H1 (cell line): ENCODE measurements at regions not wholly inside any gene's neighbourhood (a gene's known extent, or its start where the extent isn't known, plus 50 kb on each side); places are given as distances from the start of the nearest gene placed in this dataset.

Experiments used
- CTCF ChIA-PET: fragments of 300-600 bp; sonication (Branson Sonifier 250); formaldehyde crosslinking; loops from one replicate; lab custom pipeline; 2021; ENCODE audit not compliant: partially characterized antibody; lab: Charles Lee
- POLR2A ChIA-PET: fragments of 300-600 bp; sonication (Branson Sonifier 250); formaldehyde crosslinking; loops from one replicate; lab custom pipeline; 2021; ENCODE audit warnings: inconsistent platforms; ENCODE audit not compliant: partially characterized antibody; lab: Charles Lee
- DNase-seq, 2 experiments: peaks; one replicate each; pipeline versions ENCODE4 v3.0.0 to v3.0.0-alpha.2; 2010 to 2022; ENCODE audit warnings: low spot score in 2 of 2, low read depth in 1 of 2, mixed read lengths in 1 of 2
- FAIRE-seq: peaks from 2 replicates; lab custom pipeline; 2011; peaks lifted over from hg19 to GRCh38; lab: Jason Lieb, UNC
- H2AFZ ChIP-seq: 2 replicates; pipeline ENCODE4 v1.8.1; 2012; ENCODE audit warnings: low read length, inconsistent platforms
- H2AK5ac ChIP-seq: 2 replicates; pipeline ENCODE4 v1.6.1; 2013; ENCODE audit warnings: low read depth, low read length
- H2BK120ac ChIP-seq: replicated peaks from 2 replicates; pipeline ENCODE3; 2013; ENCODE audit warnings: low read depth, low read length, inconsistent platforms
- H2BK12ac ChIP-seq: 2 replicates; pipeline ENCODE4 v1.6.1; 2013; ENCODE audit warnings: low read depth, low read length
- H2BK15ac ChIP-seq: 2 replicates; pipeline ENCODE4 v1.6.1; 2013; ENCODE audit warnings: low read length
- H2BK20ac ChIP-seq: 2 replicates; pipeline ENCODE4 v1.6.1; 2013; ENCODE audit warnings: low read length
- H2BK5ac ChIP-seq: 2 replicates; pipeline ENCODE4 v1.6.1; 2013; ENCODE audit warnings: low read depth, low read length
- H3K14ac ChIP-seq: 2 replicates; pipeline ENCODE4 v1.6.1; 2013; ENCODE audit warnings: inconsistent platforms; ENCODE audit not compliant: insufficient read length
- H3K18ac ChIP-seq: 2 replicates; pipeline ENCODE4 v1.6.1; 2013; ENCODE audit warnings: low read length; ENCODE audit errors: extremely low read depth
- H3K23ac ChIP-seq: 2 replicates; pipeline ENCODE4 v1.6.1; 2013; ENCODE audit warnings: inconsistent platforms; ENCODE audit not compliant: insufficient read length
- H3K23me2 ChIP-seq: 2 replicates; pipeline ENCODE4 v1.6.1; 2013; ENCODE audit warnings: low read depth, low read length
- H3K27ac ChIP-seq: 2 replicates; pipeline ENCODE4 v1.6.1; 2011; ENCODE audit warnings: low read depth, low read length, inconsistent platforms
- H3K27me3 ChIP-seq, 4 experiments: replicated peaks in 1 of 4; 1 replicate in 1 of 4; 2 replicates in 3 of 4; pipeline versions ENCODE4 v1.6.1 to v1.8.1; 2011 to 2013; ENCODE audit warnings: low read length in 3 of 4, mild to moderate bottlenecking in 3 of 4, inconsistent platforms in 2 of 4, mixed read lengths in 2 of 4, moderate library complexity in 1 of 4; ENCODE audit not compliant: control insufficient read depth in 3 of 4, insufficient read depth in 3 of 4; ENCODE audit errors: extremely low read depth in 1 of 4
- H3K36me3 ChIP-seq, 4 experiments: 2 replicates each; pipeline versions ENCODE4 v1.6.1 to v1.8.1; 2011 to 2013; ENCODE audit warnings: mild to moderate bottlenecking in 4 of 4, low read length in 3 of 4, moderate library complexity in 2 of 4, control low read depth in 1 of 4, inconsistent platforms in 1 of 4; ENCODE audit not compliant: insufficient read depth in 4 of 4, control insufficient read depth in 2 of 4
- H3K4ac ChIP-seq: replicated peaks from 2 replicates; pipeline ENCODE3; 2013; ENCODE audit warnings: low read length, low read depth, mixed read lengths, inconsistent platforms; ENCODE audit not compliant: insufficient read length
- H3K4me1 ChIP-seq, 4 experiments: replicated peaks in 1 of 4; 1 replicate in 1 of 4; 2 replicates in 3 of 4; pipeline versions ENCODE4 v1.6.1 to v1.8.1; 2011 to 2013; ENCODE audit warnings: low read length in 3 of 4, inconsistent platforms in 2 of 4, mixed read lengths in 1 of 4; ENCODE audit not compliant: insufficient read depth in 4 of 4, control insufficient read depth in 3 of 4
- H3K4me2 ChIP-seq, 2 experiments: 2 replicates each; pipeline versions ENCODE4 v1.6.1 to v1.8.1; 2011 to 2013; ENCODE audit warnings: low read depth in 2 of 2, low read length in 2 of 2, control low read depth in 1 of 2, inconsistent platforms in 1 of 2, mild to moderate bottlenecking in 1 of 2; ENCODE audit not compliant: insufficient read depth in 1 of 2
- H3K4me3 ChIP-seq, 4 experiments: fragments of 200-600, 300-600 bp in 1 of 4; sonication (generic), shearing (Covaris generic), sonication (Bioruptor Twin) in 1 of 4; 2 replicates each; pipeline versions ENCODE4 v1.5.1 to v1.8.1; 2011 to 2016; ENCODE audit warnings: low read length in 4 of 4, low read depth in 3 of 4, control low read depth in 2 of 4, inconsistent platforms in 2 of 4, mild to moderate bottlenecking in 2 of 4, mixed read lengths in 1 of 4, moderate library complexity in 1 of 4; ENCODE audit not compliant: insufficient read depth in 2 of 4; ENCODE audit errors: extremely low read depth in 1 of 4
- H3K56ac ChIP-seq: replicated peaks from 2 replicates; pipeline ENCODE3; 2013; ENCODE audit warnings: low read depth, mild to moderate bottlenecking, mixed read lengths, low read length, inconsistent platforms; ENCODE audit not compliant: insufficient read length
- H3K79me1 ChIP-seq: 2 replicates; pipeline ENCODE4 v1.6.1; 2013; ENCODE audit warnings: low read depth, low read length, control low read depth
- H3K79me2 ChIP-seq, 2 experiments: 2 replicates each; pipeline versions ENCODE4 v1.6.1 to v1.8.1; 2012 to 2013; ENCODE audit warnings: low read length in 2 of 2, mild to moderate bottlenecking in 2 of 2, inconsistent platforms in 1 of 2; ENCODE audit not compliant: insufficient read depth in 2 of 2, control insufficient read depth in 1 of 2
- H3K9ac ChIP-seq, 4 experiments: replicated peaks in 1 of 4; 1 replicate in 1 of 4; 2 replicates in 3 of 4; pipeline versions ENCODE4 v1.6.1 to v1.8.1; 2011 to 2013; ENCODE audit warnings: low read depth in 3 of 4, low read length in 3 of 4, control low read depth in 2 of 4, mild to moderate bottlenecking in 2 of 4, moderate library complexity in 2 of 4, inconsistent platforms in 1 of 4; ENCODE audit errors: extremely low read depth in 1 of 4
- H3K9me3 ChIP-seq, 2 experiments: 2 replicates each; pipeline versions ENCODE4 v1.6.1 to v1.8.1; 2012 to 2013; ENCODE audit warnings: mild to moderate bottlenecking in 2 of 2, moderate library complexity in 2 of 2, control low read depth in 1 of 2, inconsistent platforms in 1 of 2, low read depth in 1 of 2, low read length in 1 of 2, mixed read lengths in 1 of 2; ENCODE audit not compliant: insufficient read depth in 2 of 2
- H4K20me1 ChIP-seq, 2 experiments: replicated peaks in 1 of 2; 2 replicates each; pipeline versions ENCODE3 to v1.8.1; 2011 to 2013; ENCODE audit warnings: inconsistent platforms in 2 of 2, low read length in 2 of 2, mild to moderate bottlenecking in 1 of 2; ENCODE audit not compliant: insufficient read depth in 2 of 2, control insufficient read depth in 1 of 2
- H4K5ac ChIP-seq: 2 replicates; pipeline ENCODE4 v1.6.1; 2013; ENCODE audit warnings: low read length, low read depth, mixed read lengths, inconsistent platforms; ENCODE audit not compliant: insufficient read length
- H4K8ac ChIP-seq: 2 replicates; pipeline ENCODE4 v1.8.0; 2013; ENCODE audit warnings: mild to moderate bottlenecking, moderate library complexity, low read length, inconsistent platforms; ENCODE audit not compliant: insufficient read depth; ENCODE audit errors: extremely low read depth
- H4K91ac ChIP-seq: replicated peaks from 2 replicates; pipeline ENCODE3; 2013; ENCODE audit warnings: low read length, mixed read lengths, inconsistent platforms; ENCODE audit not compliant: insufficient read length
- ASH2L ChIP-seq: fragments of 200-600, 300-600 bp; sonication (generic); IDR thresholded peaks from one replicate; pipeline ENCODE4 v1.7.1; 2017; ENCODE audit warnings: low read length
- CEBPB ChIP-seq: IDR thresholded peaks from 2 replicates; pipeline ENCODE4 v1.6.1; 2012; ENCODE audit warnings: low read depth, low read length
- CHD1 ChIP-seq: IDR thresholded peaks from 2 replicates; pipeline ENCODE4 v1.6.1; 2012; ENCODE audit warnings: low read depth, low read length, improper control_type of control experiment
- EGR1 ChIP-seq: IDR thresholded peaks from 2 replicates; pipeline ENCODE4 v1.6.1; 2011; ENCODE audit warnings: low read depth, low read length, borderline replicate concordance
- GTF2F1 ChIP-seq: IDR thresholded peaks from 2 replicates; pipeline ENCODE4 v1.6.1; 2012; ENCODE audit warnings: low read depth, low read length, improper control_type of control experiment, borderline replicate concordance
- JUN ChIP-seq: IDR thresholded peaks from 2 replicates; pipeline ENCODE4 v1.6.1; 2011; ENCODE audit warnings: low read depth, mild to moderate bottlenecking, improper control_type of control experiment, low read length
- KDM4A ChIP-seq: IDR thresholded peaks from one replicate; pipeline ENCODE4 v1.7.1; 2012; ENCODE audit warnings: low read depth, mild to moderate bottlenecking, moderate library complexity, low read length, inconsistent platforms; ENCODE audit not compliant: severe bottlenecking
- KDM5A ChIP-seq: fragments of 200-600 bp; IDR thresholded peaks from 2 replicates; pipeline ENCODE4 v1.7.1; 2012; ENCODE audit warnings: mild to moderate bottlenecking, low read length, inconsistent platforms, mixed read lengths
- POLR2A ChIP-seq, 2 experiments: IDR thresholded peaks; 1 replicate in 1 of 2; 2 replicates in 1 of 2; pipeline ENCODE4 v1.6.1; 2011; ENCODE audit warnings: low read depth in 2 of 2, low read length in 2 of 2, mild to moderate bottlenecking in 2 of 2; ENCODE audit errors: control extremely low read depth in 1 of 2
- POU5F1 ChIP-seq: IDR thresholded peaks from 2 replicates; pipeline ENCODE4 v1.6.1; 2011; ENCODE audit warnings: low read depth, mild to moderate bottlenecking, low read length, moderate library complexity
- RAD21 ChIP-seq, 2 experiments: IDR thresholded peaks in 1 of 2; conservative IDR thresholded peaks in 1 of 2; 2 replicates each; pipeline ENCODE4 v1.6.1; 2011; ENCODE audit warnings: low read depth in 2 of 2, low read length in 2 of 2, improper control_type of control experiment in 1 of 2, inconsistent platforms in 1 of 2, mild to moderate bottlenecking in 1 of 2, moderate library complexity in 1 of 2
- RFX5 ChIP-seq: IDR thresholded peaks from 2 replicates; pipeline ENCODE4 v1.6.1; 2011; ENCODE audit warnings: low read depth, low read length, improper control_type of control experiment, borderline replicate concordance
- SIX5 ChIP-seq: IDR thresholded peaks from 2 replicates; pipeline ENCODE4 v1.6.1; 2011; ENCODE audit warnings: mild to moderate bottlenecking, low read depth, low read length
- SP1 ChIP-seq: IDR thresholded peaks from 2 replicates; pipeline ENCODE4 v1.6.1; 2011; ENCODE audit warnings: low read depth, low read length
- TBP ChIP-seq: IDR thresholded peaks from 2 replicates; pipeline ENCODE4 v1.6.1; 2011; ENCODE audit warnings: low read depth, low read length, improper control_type of control experiment
- TEAD4 ChIP-seq: IDR thresholded peaks from 2 replicates; pipeline ENCODE4 v1.6.1; 2012; ENCODE audit warnings: low read depth, low read length, inconsistent platforms, mixed read lengths
- ZNF274 ChIP-seq: IDR thresholded peaks from 2 replicates; pipeline ENCODE4 v1.7.0; 2012; ENCODE audit warnings: low read length, borderline replicate concordance; ENCODE audit errors: extremely low read depth
- WGBS, 2 experiments: shearing (Covaris generic) in 1 of 2; methylation state at CpG; one replicate each; pipeline versions ENCODE4 v1.1.6 to v1.1.7; 2013 to 2015; ENCODE audit warnings: low lambda C conversion rate in 2 of 2, mixed read lengths in 2 of 2, inconsistent platforms in 1 of 2, low coverage in 1 of 2, missing lambda C conversion rate in 1 of 2; ENCODE audit not compliant: insufficient replicate concordance in 2 of 2, insufficient coverage in 1 of 2, insufficient read length in 1 of 2; ENCODE audit errors: extremely low coverage in 1 of 2, missing lambda C conversion rate in 1 of 2; 5-methylcytosine and 5-hydroxymethylcytosine counted together

DNA sequence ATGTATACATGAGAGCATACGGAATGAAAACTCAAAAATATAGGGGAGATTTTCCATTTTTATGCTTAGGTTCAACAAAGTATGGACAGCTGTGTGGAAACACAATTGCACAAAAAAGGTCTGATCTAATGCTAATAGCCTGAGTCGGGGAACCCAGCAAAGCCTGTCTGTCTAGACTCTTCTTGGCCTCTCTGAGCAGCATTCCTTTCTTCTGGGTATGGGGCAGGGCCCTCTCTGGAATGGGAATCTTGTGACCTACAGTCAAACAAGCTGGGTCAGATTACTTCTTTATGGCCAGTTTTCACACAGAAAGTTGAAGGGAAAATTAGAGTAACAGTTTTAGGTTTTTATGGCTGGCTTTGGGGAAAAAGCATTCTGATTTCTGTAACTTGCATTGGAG is 534.0 kb upstream of the LMO3 start:
- Histone ChIP-seq H3K27ac (no peak overlapping the region), H3K56ac (no peak overlapping the region), H2BK5ac (no peak overlapping the region), H4K8ac (no peak overlapping the region), H3K18ac (no peak overlapping the region), H4K5ac (no peak overlapping the region), H3K9ac (no peak overlapping the region), H3K79me2 (no peaks in the 10 kb centered on the region), H3K27me3 (peaks cover 0 to 1% (median 0%) of the 10 kb centered on the region in 4 experiments; a peak in 1 of 7 replicates), H2BK12ac (no peak overlapping the region), H4K91ac (no peak overlapping the region), H3K14ac (no peak overlapping the region), H2BK15ac (no peak overlapping the region), H3K4me3 (no peak overlapping the region), H3K23ac (no peak overlapping the region), H2AFZ (peak overlapping the region; percentile 3; the same call in 1 of the 2 replicates), H3K9me3 (no peaks in the 10 kb centered on the region), H2BK120ac (no peak overlapping the region), H3K4me2 (no peak overlapping the region), H3K79me1 (no peaks in the 10 kb centered on the region), H3K4ac (no peak overlapping the region), H2BK20ac (no peak overlapping the region), H2AK5ac (no peak overlapping the region), H3K23me2 (no peaks in the 10 kb centered on the region), H3K4me1 (no peaks in the 10 kb centered on the region), H4K20me1 (no peaks in the 10 kb centered on the region), H3K36me3 (no peaks in the 10 kb centered on the region)
- CTCF ChIA-PET = no interaction called here
- WGBS, 2 experiments = 97% methylated on average over 2 of the region's 2 CpGs; no CpG with 5 or more reads in 1 of the 2 experiments
- no peak for FAIRE-seq
- no peak for DNase-seq
- POLR2A ChIA-PET = no interaction called here
- no peak for TF ChIP-seq KDM5A
- no peak for TF ChIP-seq RAD21 (IDR thresholded peaks at IDR 0.05 in 1 of 2, conservative IDR thresholded peaks at IDR 0.05 in 1 of 2; ENCODE audit: low read depth in 2 of 2, low read length in 2 of 2)
- no peak for TF ChIP-seq TBP
- TF ChIP-seq POLR2A (IDR thresholded peaks at IDR 0.05; ENCODE audit: control extremely low read depth in 1 of 2, low read depth in 2 of 2, low read length in 2 of 2) = no peak
- TF ChIP-seq EGR1 = no peak
- TF ChIP-seq GTF2F1 = no peak
- TF ChIP-seq RFX5 = no peak
- TF ChIP-seq SIX5 = no peak
- no peak for TF ChIP-seq SP1
- no peak for TF ChIP-seq KDM4A
- TF ChIP-seq POU5F1 = no peak
- no peak for TF ChIP-seq TEAD4
- TF ChIP-seq JUN = no peak
- no peak for TF ChIP-seq CEBPB
- TF ChIP-seq ASH2L = no peak
- TF ChIP-seq CHD1 = no peak
- TF ChIP-seq ZNF274 = no peak
